IMR-90 (cell line): ENCODE measurements at regions not wholly inside any gene's neighbourhood (a gene's known extent, or its start where the extent isn't known, plus 50 kb on each side); places are given as distances from the start of the nearest gene placed in this dataset.

ENCODE experiments used
- CEBPB ChIP-seq: IDR thresholded peaks from 2 replicates; pipeline ENCODE4 v1.6.1; 2012; ENCODE audit warnings: low read depth, low read length, improper control_type of control experiment
- CTCF ChIP-seq: conservative IDR thresholded peaks from 2 replicates; pipeline ENCODE4 v1.5.1; 2012; ENCODE audit warnings: mild to moderate bottlenecking, low read depth, low read length, improper control_type of control experiment
- MAFK ChIP-seq: IDR thresholded peaks from 2 replicates; pipeline ENCODE4 v1.6.1; 2012; ENCODE audit warnings: low read depth, low read length, improper control_type of control experiment
- MXI1 ChIP-seq: IDR thresholded peaks from 2 replicates; pipeline ENCODE4 v1.6.1; 2012; ENCODE audit warnings: low read depth, mild to moderate bottlenecking, low read length, moderate library complexity, borderline replicate concordance
- NFE2L2 ChIP-seq: fragments of 150-350 bp; IDR thresholded peaks from 2 replicates; pipeline ENCODE4 v1.6.1; 2016; ENCODE audit warnings: low read depth, mild to moderate bottlenecking, low read length
- POLR2A ChIP-seq: IDR thresholded peaks from 2 replicates; pipeline ENCODE4 v1.6.1; 2012; ENCODE audit warnings: mild to moderate bottlenecking, low read depth, low read length
- RFX5 ChIP-seq: IDR thresholded peaks from 2 replicates; pipeline ENCODE4 v1.8.0; 2012; ENCODE audit warnings: low read depth, mild to moderate bottlenecking, low read length, moderate library complexity
- SMC3 ChIP-seq: fragments of 150-350 bp; IDR thresholded peaks from 2 replicates; pipeline ENCODE4 v1.6.1; 2016; ENCODE audit warnings: low read depth, mild to moderate bottlenecking, antibody characterized with exemption, low read length, moderate library complexity
- TF ChIP-seq, protein P1 (sequence below): fragments of 150-350 bp; IDR thresholded peaks from 2 replicates; pipeline ENCODE4 v1.6.1; 2017; ENCODE audit warnings: mild to moderate bottlenecking, antibody characterized with exemption, low read length, low read depth

- TF ChIP-seq POLR2A (no peak), CTCF (no peak), MXI1 (no peak), NFE2L2 (no peak), RFX5 (no peak), SMC3 (no peak), MAFK (no peak), CEBPB (no peak)
- TF ChIP-seq, protein P1, sequence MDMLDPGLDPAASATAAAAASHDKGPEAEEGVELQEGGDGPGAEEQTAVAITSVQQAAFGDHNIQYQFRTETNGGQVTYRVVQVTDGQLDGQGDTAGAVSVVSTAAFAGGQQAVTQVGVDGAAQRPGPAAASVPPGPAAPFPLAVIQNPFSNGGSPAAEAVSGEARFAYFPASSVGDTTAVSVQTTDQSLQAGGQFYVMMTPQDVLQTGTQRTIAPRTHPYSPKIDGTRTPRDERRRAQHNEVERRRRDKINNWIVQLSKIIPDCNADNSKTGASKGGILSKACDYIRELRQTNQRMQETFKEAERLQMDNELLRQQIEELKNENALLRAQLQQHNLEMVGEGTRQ = no peak
Measured at GRCh38 chr1:110756506-110756905, 81.8 kb upstream of the KCNA3 start.
